WTC11 (cell line): ENCODE measurements at regions not wholly inside any gene's neighbourhood (a gene's known extent, or its start where the extent isn't known, plus 50 kb on each side); places are given as distances from the start of the nearest gene placed in this dataset.

Source experiments
- ATF3 ChIP-seq: sonication (generic); formaldehyde crosslinking; conservative IDR thresholded peaks from 2 replicates; pipeline ENCODE4 v1.8.1; 2022; ENCODE audit warnings: mild to moderate bottlenecking, missing genetic modification reagents
- CTCF ChIP-seq: fragments of 200-600 bp; IDR thresholded peaks from 2 replicates; pipeline ENCODE4 v1.8.0; 2022; ENCODE audit warnings: antibody characterized with exemption
- ETV6 ChIP-seq: sonication (generic); formaldehyde crosslinking; IDR thresholded peaks from 2 replicates; pipeline ENCODE4 v1.8.1; 2022; ENCODE audit warnings: mild to moderate bottlenecking, missing genetic modification reagents
- MYBL2 ChIP-seq: sonication (generic); formaldehyde crosslinking; IDR thresholded peaks from 2 replicates; pipeline ENCODE4 v1.8.1; 2023; ENCODE audit warnings: mild to moderate bottlenecking, moderate library complexity, missing genetic modification reagents
- TP53 ChIP-seq: sonication (generic); formaldehyde crosslinking; IDR thresholded peaks from 2 replicates; pipeline ENCODE4 v1.8.1; 2023; ENCODE audit warnings: mild to moderate bottlenecking, missing genetic modification reagents

DNA sequence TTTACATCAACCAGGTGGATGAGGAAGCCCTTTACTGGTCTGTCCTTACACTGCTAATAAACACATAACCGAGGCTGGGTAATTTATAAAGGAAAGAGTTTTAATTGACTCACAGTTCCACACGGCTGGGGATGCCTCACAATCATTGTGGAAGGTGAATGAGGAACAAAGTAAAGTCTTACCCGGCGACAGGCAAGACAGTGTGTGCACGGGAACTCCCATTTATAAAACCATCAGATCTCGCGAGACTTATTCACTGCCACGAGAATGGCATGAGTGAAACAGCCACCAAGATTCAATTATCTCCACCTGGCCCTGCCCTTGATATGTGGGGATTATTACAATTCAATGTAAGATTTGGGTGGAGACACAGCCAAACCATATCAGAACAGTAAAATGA lies 67.3 kb upstream of the GRAMD2B start:
- TF ChIP-seq CTCF (no peak), ATF3 (CRISPR knock-in tag) (no peak), ETV6 (CRISPR knock-in tag) (no peak), TP53 (CRISPR knock-in tag) (no peak), MYBL2 (no peak)
